ENCODE measurements at regions not wholly inside any gene's neighbourhood (a gene's known extent, or its start where the extent isn't known, plus 50 kb on each side); places are given as distances from the start of the nearest gene placed in this dataset.

DNA sequence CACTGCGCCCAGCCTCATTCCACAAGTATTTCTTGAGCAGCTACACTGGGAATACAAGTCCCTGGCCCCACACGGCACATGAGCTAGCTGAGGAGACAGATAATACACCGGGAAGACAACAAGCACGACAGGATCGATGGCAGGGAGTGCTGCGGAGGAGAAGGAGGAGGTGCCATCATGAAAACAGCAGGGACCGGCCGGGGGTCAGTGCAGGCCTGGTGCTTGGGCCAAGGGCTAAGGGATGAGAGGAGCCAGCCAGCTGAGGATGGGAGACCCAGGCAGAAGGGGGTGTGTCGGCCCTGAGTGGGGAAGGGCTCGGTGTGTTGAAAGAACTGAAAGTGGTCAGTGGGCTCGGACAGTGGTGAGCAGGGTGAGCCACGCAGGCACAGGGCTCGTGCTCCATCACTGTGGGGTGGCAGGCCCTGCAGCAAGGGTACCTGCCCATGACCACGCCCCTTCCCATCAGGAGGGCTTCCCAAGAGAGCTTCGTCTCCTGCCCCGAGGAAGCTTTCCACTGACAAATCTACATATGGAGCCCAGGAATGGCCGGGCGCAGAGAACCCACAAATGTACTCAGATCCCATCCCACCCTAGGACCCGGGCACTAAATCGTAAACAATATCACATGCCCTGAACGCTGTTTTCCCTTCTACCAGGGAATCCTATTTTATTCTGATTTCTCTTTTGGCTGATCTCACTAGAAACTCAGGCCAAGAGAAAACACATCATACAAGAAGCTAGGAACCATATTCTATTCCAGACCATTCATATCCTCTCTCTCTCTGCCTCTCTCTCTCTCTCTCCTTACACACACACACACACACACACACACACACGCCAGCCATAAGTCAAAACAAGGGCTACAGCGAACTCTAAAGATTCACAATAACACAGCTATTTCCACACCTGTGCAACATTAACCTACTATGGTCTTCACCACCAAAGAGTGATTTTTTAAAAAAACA, 50.7 kb upstream of the TNRC6C start:
- no peak for DNase-seq (ENCODE audit: low read depth in 2 of 2)

DNA sequence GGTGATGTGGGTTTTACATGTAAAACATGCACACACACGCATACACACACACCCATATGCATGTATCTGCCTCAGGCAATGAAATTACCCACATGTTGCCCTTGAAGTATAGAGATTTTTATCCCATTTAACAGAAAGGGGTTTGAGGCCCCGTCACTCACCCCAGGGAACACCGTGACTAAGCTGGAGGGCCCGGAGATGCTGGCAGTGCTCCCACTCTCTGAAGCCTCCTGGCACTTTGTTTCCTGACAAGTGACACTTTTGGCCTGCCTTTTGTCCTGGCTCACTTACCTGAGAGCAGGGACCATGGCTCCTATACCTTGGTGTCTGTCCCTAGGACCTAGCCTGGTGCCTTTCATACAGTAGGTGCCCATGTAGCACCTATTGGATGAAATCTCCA, 50.0 kb upstream of the TNRC6C start:
- no peak for DNase-seq (ENCODE audit: low read depth in 2 of 2)
